Neural progenitor cell (in vitro differentiated cells): ENCODE measurements at regions not wholly inside any gene's neighbourhood (a gene's known extent, or its start where the extent isn't known, plus 50 kb on each side); places are given as distances from the start of the nearest gene placed in this dataset.

Experiments used
- DNase-seq: peaks from one replicate; pipeline ENCODE4 v3.0.0-alpha.2; 2016; ENCODE audit warnings: low spot score
- H2AFZ ChIP-seq: fragments of 200-600 bp; sonication (generic); replicated peaks from 2 replicates; pipeline ENCODE4 v1.6.1; 2016; ENCODE audit warnings: antibody characterized with exemption
- H3F3A ChIP-seq: fragments of 200-600 bp; sonication (generic); 2 replicates; pipeline ENCODE4 v1.6.1; 2016; ENCODE audit warnings: antibody characterized with exemption, low read depth
- H3K27ac ChIP-seq: fragments of 200-600 bp; sonication (generic); 2 replicates; pipeline ENCODE4 v1.5.1; 2016; ENCODE audit warnings: mild to moderate bottlenecking
- H3K27me3 ChIP-seq: fragments of 200-600 bp; sonication (generic); 2 replicates; pipeline ENCODE4 v1.6.1; 2016; ENCODE audit warnings: mild to moderate bottlenecking, moderate library complexity
- H3K36me3 ChIP-seq: fragments of 200-600 bp; sonication (generic); 2 replicates; pipeline ENCODE4 v1.5.1; 2016
- H3K4me1 ChIP-seq: fragments of 200-600 bp; sonication (generic); 2 replicates; pipeline ENCODE4 v1.6.1; 2016; ENCODE audit warnings: mixed run types
- H3K4me2 ChIP-seq: fragments of 200-600 bp; sonication (generic); 2 replicates; pipeline ENCODE4 v1.6.1; 2016
- H3K4me3 ChIP-seq: fragments of 200-600 bp; sonication (generic); 2 replicates; pipeline ENCODE4 v1.5.1; 2016
- H3K79me2 ChIP-seq: fragments of 200-600 bp; sonication (generic); 2 replicates; pipeline ENCODE4 v1.6.1; 2016; ENCODE audit warnings: low read depth
- H3K9ac ChIP-seq: fragments of 200-600 bp; sonication (generic); 2 replicates; pipeline ENCODE4 v1.6.1; 2016
- H3K9me3 ChIP-seq: fragments of 200-600 bp; sonication (generic); 2 replicates; pipeline ENCODE4 v1.5.1; 2016; ENCODE audit warnings: low read depth
- H4K20me1 ChIP-seq: fragments of 200-600 bp; sonication (generic); 2 replicates; pipeline ENCODE4 v1.6.1; 2016; ENCODE audit warnings: low read depth
- H3K27ac Mint-ChIP-seq: 3 replicates; pipeline ENCODE4 v1.8.0; 2021; ENCODE audit warnings: mixed read lengths
- H3K27me3 Mint-ChIP-seq: 2 replicates; pipeline ENCODE4 v1.8.0; 2022; ENCODE audit warnings: low read depth, mild to moderate bottlenecking, inconsistent platforms, moderate library complexity, mixed read lengths; ENCODE audit not compliant: insufficient read depth
- H3K36me3 Mint-ChIP-seq: 3 replicates; pipeline ENCODE4 v1.8.0; 2021; ENCODE audit warnings: mixed read lengths
- H3K4me1 Mint-ChIP-seq: 3 replicates; pipeline ENCODE4 v1.8.0; 2021; ENCODE audit warnings: mixed read lengths
- H3K4me3 Mint-ChIP-seq: 3 replicates; pipeline ENCODE4 v1.8.0; 2021; ENCODE audit warnings: mild to moderate bottlenecking, moderate library complexity, mixed read lengths
- H3K9me3 Mint-ChIP-seq: 3 replicates; pipeline ENCODE4 v1.8.0; 2020; ENCODE audit warnings: mixed read lengths
- CTCF ChIP-seq: fragments of 200-600 bp; sonication (generic); IDR thresholded peaks from 2 replicates; pipeline ENCODE4 v1.5.1; 2017; ENCODE audit warnings: antibody characterized with exemption, mild to moderate bottlenecking
- EZH2 ChIP-seq: fragments of 200-600 bp; sonication (generic); IDR thresholded peaks from 2 replicates; pipeline ENCODE4 v1.6.1; 2017; ENCODE audit warnings: antibody characterized with exemption, mild to moderate bottlenecking, moderate library complexity
- EZH2phosphoT487 ChIP-seq: fragments of 200-600 bp; sonication (generic); IDR thresholded peaks from 2 replicates; pipeline ENCODE4 v1.6.1; 2017; ENCODE audit warnings: antibody characterized with exemption

- DNase-seq, result no peak
- no peaks in the 10 kb centered on the region for H3K36me3 ChIP-seq
- no peak overlapping the region for H3K27ac Mint-ChIP-seq
- TF ChIP-seq CTCF, result no peak
- TF ChIP-seq EZH2phosphoT487, result no peak
- TF ChIP-seq EZH2, result no peak
- no peak overlapping the region for H3K4me2 ChIP-seq
- H3K27me3 Mint-ChIP-seq, result peaks cover 5% of the 10 kb centered on the region
- no peaks in the 10 kb centered on the region for H4K20me1 ChIP-seq
- H3K4me1 Mint-ChIP-seq, result peaks cover 23% of the 10 kb centered on the region
- H3K9ac ChIP-seq, result no peak overlapping the region
- H3K4me3 ChIP-seq, result no peak overlapping the region
- no peak overlapping the region for H3K4me3 Mint-ChIP-seq
- H3K4me1 ChIP-seq, result peaks cover 5% of the 10 kb centered on the region
- H3K36me3 Mint-ChIP-seq, result no peaks in the 10 kb centered on the region
- H3K27me3 ChIP-seq, result no peaks in the 10 kb centered on the region
- no peaks in the 10 kb centered on the region for H3K9me3 ChIP-seq
- H3K27ac ChIP-seq, result no peak overlapping the region
- no peaks in the 10 kb centered on the region for H3K79me2 ChIP-seq
- no peak overlapping the region for H2AFZ ChIP-seq
- no peaks in the 10 kb centered on the region for H3K9me3 Mint-ChIP-seq
- no peaks in the 10 kb centered on the region for H3F3A ChIP-seq
These were observed 126.7 kb upstream of the GSE1 start for GRCh38 chr16:85486256-85486915.

GRCh38 chr16:85488414-85488813, 124.7 kb upstream of the GSE1 start:
- H3K27me3 ChIP-seq, result no peaks in the 10 kb centered on the region
- H4K20me1 ChIP-seq, result no peaks in the 10 kb centered on the region
- no peak overlapping the region for H3K9ac ChIP-seq
- H3K4me2 ChIP-seq, result no peak overlapping the region
- no peaks in the 10 kb centered on the region for H3K9me3 Mint-ChIP-seq
- H3K27me3 Mint-ChIP-seq, result peaks cover 5% of the 10 kb centered on the region
- H3K36me3 Mint-ChIP-seq, result no peaks in the 10 kb centered on the region
- no peaks in the 10 kb centered on the region for H3F3A ChIP-seq
- no peaks in the 10 kb centered on the region for H3K79me2 ChIP-seq
- no peaks in the 10 kb centered on the region for H3K9me3 ChIP-seq
- H3K4me3 ChIP-seq, result no peak overlapping the region
- peak overlapping the region; percentile 7 for H3K4me3 Mint-ChIP-seq
- TF ChIP-seq EZH2phosphoT487, result no peak
- no peak for TF ChIP-seq CTCF
- no peak for TF ChIP-seq EZH2
- H3K36me3 ChIP-seq, result no peaks in the 10 kb centered on the region
- no peak overlapping the region for H2AFZ ChIP-seq
- H3K27ac Mint-ChIP-seq, result peak overlapping the region; percentile 84
- H3K4me1 ChIP-seq, result peaks cover 12% of the 10 kb centered on the region
- DNase-seq, result no peak
- H3K27ac ChIP-seq, result no peak overlapping the region
- H3K4me1 Mint-ChIP-seq, result peaks cover 29% of the 10 kb centered on the region

- no peaks in the 10 kb centered on the region for H3K9me3 ChIP-seq
- H3K36me3 ChIP-seq, result no peaks in the 10 kb centered on the region
- H3K36me3 Mint-ChIP-seq, result no peaks in the 10 kb centered on the region
- H3K27me3 ChIP-seq, result no peaks in the 10 kb centered on the region
- H3K4me1 Mint-ChIP-seq, result peaks cover 30% of the 10 kb centered on the region
- no peak for DNase-seq
- H3K27me3 Mint-ChIP-seq, result peaks cover 3% of the 10 kb centered on the region
- H3F3A ChIP-seq, result no peaks in the 10 kb centered on the region
- no peak overlapping the region for H3K27ac ChIP-seq
- no peaks in the 10 kb centered on the region for H3K79me2 ChIP-seq
- H3K4me1 ChIP-seq, result peaks cover 8% of the 10 kb centered on the region
- no peak overlapping the region for H3K4me3 ChIP-seq
- no peak overlapping the region for H3K9ac ChIP-seq
- no peak overlapping the region for H3K27ac Mint-ChIP-seq
- H3K9me3 Mint-ChIP-seq, result no peaks in the 10 kb centered on the region
- H2AFZ ChIP-seq, result no peak overlapping the region
- H4K20me1 ChIP-seq, result no peaks in the 10 kb centered on the region
- no peak overlapping the region for H3K4me3 Mint-ChIP-seq
- TF ChIP-seq EZH2phosphoT487 (no peak), CTCF (no peak), EZH2 (no peak)
- no peak overlapping the region for H3K4me2 ChIP-seq
These were observed 122.6 kb upstream of the GSE1 start for GRCh38 chr16:85490407-85491057.
